Left ventricle myocardium inferior (tissue), 1 donor: ENCODE measurements at regions not wholly inside any gene's neighbourhood (a gene's known extent, or its start where the extent isn't known, plus 50 kb on each side); places are given as distances from the start of the nearest gene placed in this dataset.

Experiments
- DNase-seq: peaks from one replicate; pipeline ENCODE4 v3.0.0-alpha.2; 2020
- H3K27ac ChIP-seq: fragments of 200-600 bp; replicated peaks from 2 replicates; pipeline ENCODE4 v1.8.0; 2021
- H3K27me3 ChIP-seq: fragments of 200-600 bp; 2 replicates; pipeline ENCODE4 v1.8.0; 2021; ENCODE audit warnings: low read depth
- H3K36me3 ChIP-seq: fragments of 200-600 bp; 2 replicates; pipeline ENCODE4 v1.8.0; 2021
- H3K4me1 ChIP-seq: fragments of 200-600 bp; 2 replicates; pipeline ENCODE4 v1.8.0; 2021
- H3K4me3 ChIP-seq: fragments of 200-600 bp; 2 replicates; pipeline ENCODE4 v1.8.0; 2021; ENCODE audit warnings: mild to moderate bottlenecking, moderate library complexity
- H3K9me3 ChIP-seq: fragments of 200-600 bp; replicated peaks from 2 replicates; pipeline ENCODE4 v1.8.0; 2021
- intact Hi-C: fragments of 100-400 bp; cut with micrococcal nuclease; formaldehyde crosslinking; loops from one replicate; pipeline ENCODE4 v1.11.0; 2022
- TF ChIP-seq, protein P1 (sequence below): fragments of 200-600 bp; IDR thresholded peaks from 2 replicates; pipeline ENCODE4 v1.8.0; 2021; ENCODE audit warnings: antibody characterized with exemption, mild to moderate bottlenecking, borderline replicate concordance
- donor health status: DM: no; HTN: yes; CAD: no; lungs with severe emphysema.

GRCh38 chr16:85477801-85478363 lies 135.2 kb upstream of the GSE1 start:
- Histone ChIP-seq H3K27me3 (no peaks in the 10 kb centered on the region), H3K27ac (no peak overlapping the region), H3K4me1 (peaks cover 4% of the 10 kb centered on the region), H3K4me3 (no peak overlapping the region), H3K36me3 (no peaks in the 10 kb centered on the region), H3K9me3 (no peaks in the 10 kb centered on the region)
- DNase-seq = no peak
- intact Hi-C loops = no loop called here
- TF ChIP-seq, protein P1, sequence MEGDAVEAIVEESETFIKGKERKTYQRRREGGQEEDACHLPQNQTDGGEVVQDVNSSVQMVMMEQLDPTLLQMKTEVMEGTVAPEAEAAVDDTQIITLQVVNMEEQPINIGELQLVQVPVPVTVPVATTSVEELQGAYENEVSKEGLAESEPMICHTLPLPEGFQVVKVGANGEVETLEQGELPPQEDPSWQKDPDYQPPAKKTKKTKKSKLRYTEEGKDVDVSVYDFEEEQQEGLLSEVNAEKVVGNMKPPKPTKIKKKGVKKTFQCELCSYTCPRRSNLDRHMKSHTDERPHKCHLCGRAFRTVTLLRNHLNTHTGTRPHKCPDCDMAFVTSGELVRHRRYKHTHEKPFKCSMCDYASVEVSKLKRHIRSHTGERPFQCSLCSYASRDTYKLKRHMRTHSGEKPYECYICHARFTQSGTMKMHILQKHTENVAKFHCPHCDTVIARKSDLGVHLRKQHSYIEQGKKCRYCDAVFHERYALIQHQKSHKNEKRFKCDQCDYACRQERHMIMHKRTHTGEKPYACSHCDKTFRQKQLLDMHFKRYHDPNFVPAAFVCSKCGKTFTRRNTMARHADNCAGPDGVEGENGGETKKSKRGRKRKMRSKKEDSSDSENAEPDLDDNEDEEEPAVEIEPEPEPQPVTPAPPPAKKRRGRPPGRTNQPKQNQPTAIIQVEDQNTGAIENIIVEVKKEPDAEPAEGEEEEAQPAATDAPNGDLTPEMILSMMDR = no peak

GRCh38 chr16:85479972-85480726 lies 133.0 kb upstream of the GSE1 start:
- TF ChIP-seq, protein P1 = peak; percentile 45
- Histone ChIP-seq H3K4me3 (no peak overlapping the region), H3K27ac (no peak overlapping the region)

DNA sequence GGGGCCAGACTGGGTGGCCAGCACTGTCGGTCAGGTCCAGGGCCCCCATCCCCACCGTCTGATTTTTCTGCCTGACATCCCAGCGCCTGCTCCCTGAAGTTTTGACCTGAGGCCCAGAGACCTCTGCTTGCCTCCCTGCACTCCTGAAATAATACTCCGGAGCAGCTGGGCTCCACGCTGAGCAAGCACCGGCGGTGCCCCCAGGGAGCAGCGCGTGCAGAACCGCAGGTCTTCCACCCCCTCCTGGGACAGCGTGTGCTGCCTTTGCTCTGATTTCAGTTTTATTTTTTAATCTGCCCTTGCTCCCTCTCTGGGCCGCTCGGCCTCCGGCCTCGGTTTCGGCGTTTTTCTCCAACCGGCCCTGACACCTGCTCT lies 132.4 kb upstream of the GSE1 start:
- no peaks in the 10 kb centered on the region for H3K9me3 ChIP-seq

More at GRCh38 chr16:85479972-85480726, 133.0 kb upstream of the GSE1 start:
- DNase-seq = no peak
- intact Hi-C loops = no loop called here
- Histone ChIP-seq H3K27me3 (no peaks in the 10 kb centered on the region), H3K36me3 (no peaks in the 10 kb centered on the region), H3K9me3 (no peaks in the 10 kb centered on the region), H3K4me1 (peaks cover 4% of the 10 kb centered on the region)

DNA sequence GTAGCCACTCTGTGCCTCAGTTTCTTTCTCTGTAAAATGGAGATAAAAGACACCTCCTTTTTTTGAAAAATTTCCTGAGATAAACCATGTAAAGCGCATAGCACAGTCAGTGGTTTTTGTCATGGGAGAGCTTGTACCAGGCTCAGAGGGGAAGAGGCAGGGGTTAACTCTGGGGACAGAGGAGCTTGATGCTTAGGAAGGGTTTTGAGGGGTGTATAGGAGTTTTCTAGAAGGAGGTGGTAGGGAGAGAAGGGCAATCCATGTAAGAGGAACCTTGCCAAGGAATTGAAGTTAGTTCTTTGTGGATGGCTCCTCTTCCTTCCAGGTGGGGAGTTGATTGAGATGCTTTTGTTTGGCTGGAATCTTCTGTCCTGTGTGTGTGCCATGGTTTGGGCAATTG lies 131.9 kb upstream of the GSE1 start:
- Histone ChIP-seq H3K36me3 (no peaks in the 10 kb centered on the region), H3K9me3 (no peaks in the 10 kb centered on the region), H3K4me3 (no peak overlapping the region), H3K27me3 (no peaks in the 10 kb centered on the region), H3K27ac (no peak overlapping the region), H3K4me1 (no peaks in the 10 kb centered on the region)
- intact Hi-C loops = no loop called here
- no peak for DNase-seq
- TF ChIP-seq, protein P1 = no peak

More for the DNA sequence above, 132.4 kb upstream of the GSE1 start:
- Histone ChIP-seq H3K36me3 (no peaks in the 10 kb centered on the region), H3K27me3 (no peaks in the 10 kb centered on the region), H3K27ac (no peak overlapping the region), H3K4me3 (no peak overlapping the region), H3K4me1 (no peaks in the 10 kb centered on the region)
- intact Hi-C loops = no loop called here
- DNase-seq = no peak
- TF ChIP-seq, protein P1 = no peak

- Histone ChIP-seq H3K4me3 (no peak overlapping the region), H3K27me3 (no peaks in the 10 kb centered on the region), H3K36me3 (no peaks in the 10 kb centered on the region), H3K9me3 (no peaks in the 10 kb centered on the region), H3K4me1 (no peaks in the 10 kb centered on the region), H3K27ac (no peak overlapping the region)
- intact Hi-C loops = no loop called here
- no peak for DNase-seq
- TF ChIP-seq, protein P1 = no peak
Measured at GRCh38 chr16:85481738-85482137, 131.4 kb upstream of the GSE1 start.
